Tongue (tissue), 1 donor: ENCODE measurements at regions not wholly inside any gene's neighbourhood (a gene's known extent, or its start where the extent isn't known, plus 50 kb on each side); places are given as distances from the start of the nearest gene placed in this dataset.

ENCODE experiments used
- DNase-seq: peaks from one replicate; pipeline ENCODE4 v3.0.0-alpha.2; 2015

DNA sequence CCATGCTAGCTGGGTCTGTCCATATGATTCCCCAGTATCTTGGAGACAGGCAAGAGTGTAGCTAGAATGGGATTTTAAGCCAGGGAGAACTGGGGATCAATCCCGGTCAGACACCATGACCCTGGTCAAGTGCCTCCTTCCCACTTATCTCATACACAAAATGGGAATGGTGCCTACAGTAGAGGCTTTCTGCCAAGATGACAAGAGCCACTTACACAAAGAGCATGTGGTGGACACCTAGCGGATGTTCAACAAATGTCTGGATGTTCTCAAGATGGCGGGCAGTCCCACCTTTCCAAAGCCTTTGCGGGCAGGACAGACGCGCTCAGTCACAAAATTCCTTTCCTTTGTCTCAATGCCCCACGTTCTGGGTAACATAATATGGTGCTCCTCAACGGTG, 57.3 kb downstream of the MAF start:
- no peak for DNase-seq

- peak; percentile 27 for DNase-seq
These were observed 58.2 kb downstream of the MAF start for GRCh38 chr16:79542237-79542774.

DNA sequence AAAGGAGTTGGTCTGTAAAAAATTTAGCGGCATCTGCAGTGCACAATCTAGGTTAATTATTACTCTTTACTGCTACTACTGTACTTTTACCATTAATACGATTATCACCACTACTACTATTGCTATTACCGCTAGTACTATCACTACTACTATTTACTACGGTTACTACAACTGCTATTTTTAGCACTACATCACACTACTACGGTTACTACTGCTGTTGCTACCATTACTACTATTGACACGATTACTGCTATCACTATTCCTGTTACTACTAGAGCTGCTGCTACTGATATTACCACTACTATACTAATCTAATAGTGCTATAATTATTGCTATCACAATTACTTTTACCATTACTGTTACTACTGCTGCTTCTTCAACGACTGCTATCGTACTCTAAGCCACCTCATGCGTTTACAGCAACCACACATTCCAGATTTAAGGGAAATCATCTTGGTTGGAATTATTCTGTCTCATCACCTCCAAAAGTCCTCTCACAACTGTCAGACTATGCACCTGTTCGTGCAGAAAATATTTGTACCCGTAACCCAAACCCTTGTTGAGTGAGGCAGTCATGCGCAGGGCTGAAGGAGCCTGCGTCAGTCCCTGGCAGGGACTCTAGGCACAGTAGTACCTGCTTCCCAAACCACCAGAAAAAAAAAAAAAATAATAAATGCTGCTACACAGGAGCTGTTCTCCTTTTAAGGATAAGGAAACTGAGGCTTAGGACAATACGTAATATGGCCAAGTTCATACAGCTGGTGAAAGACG, 59.5 kb downstream of the MAF start:
- no peak for DNase-seq

DNA sequence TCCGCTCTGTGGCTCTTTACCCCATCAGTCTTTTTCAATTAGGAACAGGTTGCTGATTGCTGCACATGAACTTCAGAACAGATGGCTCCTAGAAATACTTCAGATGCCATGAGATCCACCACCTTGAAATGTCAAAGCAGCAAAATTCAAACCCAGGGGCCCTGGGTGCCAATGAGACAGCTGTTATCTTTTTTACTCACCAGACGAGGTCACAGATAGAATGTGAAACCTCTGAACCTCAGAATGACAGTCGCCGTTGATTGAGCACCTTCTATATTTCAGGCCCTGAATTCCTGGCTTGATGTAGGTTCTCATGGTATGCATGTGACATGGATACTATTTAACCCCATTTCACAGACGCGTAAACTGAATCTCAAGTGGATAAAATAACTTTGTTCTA, 63.0 kb downstream of the MAF start:
- no peak for DNase-seq

DNA sequence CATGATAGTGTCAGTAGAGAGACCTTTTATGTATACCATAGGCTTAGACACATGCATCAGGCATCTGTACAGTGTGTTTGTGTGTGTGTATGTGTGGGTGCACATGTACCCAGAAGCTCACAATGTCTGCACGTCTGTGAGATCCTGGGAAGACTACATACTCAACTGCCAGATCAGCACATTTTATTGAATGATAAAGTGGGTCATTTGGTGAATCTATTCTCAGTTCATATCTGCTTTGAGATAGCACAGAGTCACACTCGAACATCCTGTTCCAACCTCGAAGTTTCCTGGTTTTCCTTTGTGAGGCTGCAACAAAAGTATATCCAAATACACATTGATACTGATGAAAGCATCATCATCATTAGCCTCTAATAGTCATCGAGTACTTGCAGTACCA, 63.6 kb downstream of the MAF start:
- no peak for DNase-seq

DNA sequence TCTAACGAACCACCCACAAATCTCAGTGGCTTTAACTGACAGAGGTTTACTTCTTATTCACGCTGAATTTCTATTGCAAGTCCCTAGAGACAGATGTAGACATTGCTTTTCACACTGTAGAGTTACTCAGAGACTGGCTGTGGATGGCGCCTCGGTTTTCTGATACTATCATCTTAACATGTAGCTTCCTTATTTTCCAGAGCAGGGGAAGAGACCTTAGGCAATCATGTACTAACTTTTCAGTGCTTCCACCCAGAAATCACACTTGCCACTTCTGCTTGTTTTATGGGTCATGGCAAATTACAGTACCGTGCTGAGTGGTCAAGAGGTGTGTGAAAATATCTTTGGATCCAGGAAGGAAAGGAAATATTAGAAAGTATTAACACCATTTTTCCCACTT, 65.4 kb downstream of the MAF start:
- DNase-seq = no peak

- DNase-seq = no peak
These were observed 66.4 kb downstream of the MAF start for GRCh38 chr16:79534143-79534542.

- no peak for DNase-seq
These were observed 67.2 kb downstream of the MAF start for GRCh38 chr16:79533292-79533691.

DNA sequence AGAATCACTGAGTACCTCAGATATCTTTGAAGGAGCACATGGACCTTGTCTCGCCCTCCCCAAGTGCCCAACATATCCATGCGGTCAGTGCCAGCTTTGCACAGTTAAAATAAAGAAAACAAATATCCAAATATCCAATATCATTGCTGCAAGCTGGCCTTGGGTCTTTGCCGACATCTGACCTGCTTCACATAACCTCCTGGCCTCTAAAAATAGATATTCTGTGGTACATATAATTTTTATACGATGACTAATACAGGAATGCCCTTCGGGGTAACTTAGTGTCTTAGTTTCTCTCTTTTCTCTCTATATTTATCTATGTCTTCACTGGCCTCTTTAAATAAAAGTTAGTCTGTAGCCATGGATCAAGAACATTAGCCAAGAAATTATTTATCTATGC, 67.8 kb downstream of the MAF start:
- no peak for DNase-seq

DNA sequence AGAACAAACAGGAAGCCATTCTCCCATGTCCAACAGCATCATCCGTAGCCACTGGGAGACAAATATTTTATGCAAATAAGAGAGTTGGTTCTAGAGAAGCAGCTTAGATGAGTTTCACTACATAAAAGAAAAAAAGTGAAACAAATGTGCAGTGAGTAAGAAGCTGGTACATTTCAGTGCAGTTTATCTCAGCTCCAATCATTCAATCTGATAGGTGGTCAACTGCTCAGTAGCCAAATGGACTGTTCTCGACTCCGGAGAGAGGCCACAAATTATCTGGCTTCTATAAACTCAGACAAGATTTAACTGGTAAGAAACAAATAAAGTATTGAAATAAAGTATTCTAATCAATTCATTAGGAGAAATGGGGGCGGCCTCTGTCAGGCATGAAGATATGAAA, 68.3 kb downstream of the MAF start:
- no peak for DNase-seq

DNA sequence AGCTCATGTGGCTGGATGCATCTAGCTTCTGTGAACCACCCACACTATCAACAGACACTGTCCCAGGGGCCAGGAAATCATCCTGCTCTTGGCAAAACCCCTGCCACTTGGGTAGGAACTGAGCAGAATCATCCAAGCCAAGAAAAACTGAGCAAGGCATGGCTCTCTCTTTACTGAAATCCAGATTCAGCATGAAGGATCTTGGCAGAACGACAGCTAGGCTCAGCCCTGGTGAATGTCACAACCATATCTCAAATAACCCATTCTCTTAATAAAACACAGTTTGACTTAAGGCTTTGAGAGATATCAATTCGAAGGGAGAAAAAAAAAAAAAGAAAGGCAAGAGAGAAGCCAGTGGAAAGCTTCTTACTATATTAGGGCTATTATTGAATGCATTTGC, 72.2 kb downstream of the MAF start:
- DNase-seq = peak; percentile 53

GRCh38 chr16:79523971-79524370, 76.6 kb downstream of the MAF start:
- DNase-seq = no peak

- DNase-seq = no peak
These were observed 81.1 kb downstream of the MAF start for GRCh38 chr16:79519448-79519847.

DNA sequence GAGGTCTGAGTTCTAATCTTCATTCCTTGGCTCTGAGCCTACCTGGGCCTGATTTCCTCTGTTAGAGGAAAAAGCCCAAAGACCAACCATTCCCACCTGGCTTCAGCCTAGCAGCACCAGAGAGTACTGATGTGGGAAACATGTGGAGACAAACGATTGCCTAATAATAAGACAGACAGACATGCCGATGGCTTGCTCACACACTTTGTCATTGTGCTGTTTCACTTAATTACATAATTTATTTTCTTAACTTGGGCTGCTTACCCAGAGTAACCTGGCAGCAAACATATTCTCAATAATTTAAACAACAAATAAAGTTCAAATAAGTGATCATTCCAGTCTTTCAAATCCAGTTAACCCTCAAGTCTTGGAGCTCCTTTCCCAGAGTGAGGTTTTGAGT, 83.4 kb downstream of the MAF start:
- DNase-seq = no peak

DNA sequence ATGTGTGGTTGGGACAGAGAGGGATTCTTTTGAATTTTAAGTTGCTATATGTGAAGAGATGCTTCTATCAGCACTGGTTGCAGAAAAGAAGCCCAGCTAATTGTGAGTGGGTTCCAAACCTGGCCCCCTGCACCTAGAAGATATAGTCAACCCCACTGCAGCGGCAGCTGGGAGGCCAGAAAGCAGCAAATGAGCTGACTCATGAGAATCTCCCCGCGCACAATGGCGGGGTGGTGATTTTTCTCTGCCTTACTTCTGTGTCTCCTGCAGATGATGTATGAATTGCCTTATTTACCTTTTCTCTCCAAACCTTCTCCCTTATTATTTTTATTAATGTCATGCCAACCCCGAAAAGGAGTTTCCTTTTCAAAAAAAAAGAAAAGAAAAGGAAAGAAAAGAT, 89.7 kb downstream of the MAF start:
- no peak for DNase-seq

- no peak for DNase-seq
These were observed 90.6 kb downstream of the MAF start for GRCh38 chr16:79509906-79510305.

DNA sequence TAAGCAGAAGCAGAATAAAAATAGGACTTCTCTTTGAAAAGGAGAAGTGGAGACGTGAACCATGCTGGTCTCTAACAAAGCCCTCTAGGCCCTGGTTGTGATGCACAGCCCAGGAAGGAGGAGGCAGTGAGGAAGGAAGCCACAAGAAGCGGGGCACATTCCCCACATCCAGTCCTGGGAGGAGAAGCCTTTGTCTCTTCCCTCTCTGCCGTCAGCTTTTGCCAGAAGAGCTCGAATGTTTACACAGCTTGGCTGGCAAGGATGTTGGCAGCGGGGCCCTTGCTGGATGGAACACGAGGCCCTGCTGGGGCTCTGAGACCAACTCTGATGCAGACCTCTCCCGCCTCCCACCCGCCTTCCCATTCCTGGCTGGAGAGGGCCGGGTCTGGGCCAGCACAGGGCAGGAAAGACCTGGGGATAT, 91.3 kb downstream of the MAF start:
- peak; percentile 72 for DNase-seq

DNA sequence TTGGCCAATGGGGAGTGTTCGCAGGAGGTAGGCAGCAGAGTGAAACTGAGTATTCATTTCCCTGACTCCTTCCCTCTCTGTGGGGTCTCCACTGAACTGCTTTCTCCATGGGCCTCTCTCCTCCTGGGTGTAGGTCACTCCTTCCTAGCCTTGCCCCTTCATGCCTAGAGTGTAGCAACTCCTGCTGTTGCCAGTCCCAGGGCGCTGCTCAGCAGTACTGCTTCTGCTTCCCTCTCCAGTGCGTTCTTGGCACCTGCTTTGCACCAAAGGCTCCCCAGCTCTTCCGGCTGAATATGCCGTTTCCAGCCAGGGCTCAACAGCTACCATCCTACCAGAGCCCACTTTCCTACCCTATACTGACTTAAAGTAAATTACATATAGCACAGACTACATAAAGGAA, 92.2 kb downstream of the MAF start:
- no peak for DNase-seq

DNA sequence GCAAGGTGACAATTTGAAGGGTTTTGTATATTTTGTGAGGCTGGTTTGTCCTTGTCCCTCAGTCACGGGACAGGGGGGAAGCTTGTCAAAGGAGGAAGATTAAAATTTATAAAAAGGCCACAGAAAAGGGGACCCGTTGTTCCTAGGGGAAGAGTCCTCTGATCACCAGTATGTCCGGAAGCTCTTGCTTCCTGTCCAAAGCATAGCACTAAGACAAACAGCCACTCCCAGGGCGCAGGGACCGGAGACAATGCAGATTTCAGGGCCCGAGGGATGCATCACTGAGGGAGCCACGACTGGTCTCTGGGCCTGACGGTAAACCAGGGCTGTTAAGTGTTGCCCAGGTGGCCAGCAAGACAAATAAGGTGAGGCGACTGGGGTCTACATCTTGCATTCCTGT, 95.2 kb downstream of the MAF start:
- no peak for DNase-seq

GRCh38 chr16:79503511-79503910, 97.0 kb downstream of the MAF start:
- DNase-seq = no peak

- no peak for DNase-seq
These were observed 99.1 kb downstream of the MAF start for GRCh38 chr16:79501446-79501845.

DNA sequence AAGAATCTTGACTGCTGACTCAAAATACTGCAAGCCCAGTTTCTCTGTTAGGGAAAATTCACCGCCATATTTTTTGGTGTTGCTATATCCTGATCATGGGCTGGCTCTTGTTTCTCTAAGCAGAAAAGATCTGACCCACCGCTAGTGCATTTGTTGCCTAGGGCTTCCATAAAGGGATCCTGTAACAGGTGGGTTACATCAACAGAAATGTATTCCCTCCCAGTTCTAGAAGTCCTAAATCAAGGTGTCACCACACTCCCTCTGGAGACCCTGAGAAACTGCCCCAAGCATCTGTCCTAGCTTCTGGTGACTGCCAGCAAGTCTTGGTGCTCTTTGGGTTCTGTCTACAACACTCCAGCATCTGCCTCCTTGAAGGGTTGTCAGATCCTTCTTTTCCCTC, 99.7 kb downstream of the MAF start:
- DNase-seq = no peak

DNA sequence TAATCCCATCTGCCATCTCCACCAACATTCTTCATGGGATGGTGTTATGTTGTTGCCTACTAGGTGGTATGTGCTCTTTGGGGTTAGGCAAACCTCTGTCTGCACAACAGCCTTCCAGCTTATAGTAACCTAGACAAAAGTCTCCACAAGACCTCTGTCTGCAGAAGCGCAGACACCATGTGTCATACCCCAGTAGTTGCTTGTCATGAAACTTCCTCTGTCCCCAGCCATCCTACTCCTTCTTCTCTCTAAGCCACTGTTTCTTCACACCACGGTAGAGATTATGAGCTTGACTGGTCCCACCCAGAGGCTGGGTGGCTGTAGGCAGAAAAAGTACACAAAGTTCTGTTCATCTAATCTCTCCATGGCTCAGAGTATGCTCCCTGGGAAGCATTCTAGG, 100.3 kb downstream of the MAF start:
- DNase-seq = no peak

- DNase-seq = no peak
These were observed 101.6 kb downstream of the MAF start for GRCh38 chr16:79498928-79499327.
